Esophagus squamous epithelium (tissue), 5 donors: ENCODE measurements at regions not wholly inside any gene's neighbourhood (a gene's known extent, or its start where the extent isn't known, plus 50 kb on each side); places are given as distances from the start of the nearest gene placed in this dataset.

Experiments
- DNase-seq: peaks from one replicate; lab custom pipeline; 2025; lab: John Stamatoyannopoulos, UW
- H3K27ac ChIP-seq, 4 donors: fragments of 200-600 bp; sonication (generic); one replicate each; pipeline ENCODE4 v1.5.1; 2016 to 2019; ENCODE audit warnings: mild to moderate bottlenecking in 1 of 4
- H3K27me3 ChIP-seq, 4 donors: fragments of 200-600 bp; sonication (generic); 1 replicate in 3 of 4; 2 replicates in 1 of 4; pipeline versions ENCODE4 v1.5.1 to v1.6.0; 2017 to 2021; ENCODE audit warnings: antibody characterized with exemption in 1 of 4
- H3K36me3 ChIP-seq, 3 donors: fragments of 200-600 bp; sonication (generic); one replicate each; pipeline ENCODE4 v1.5.1; 2016 to 2019
- H3K4me1 ChIP-seq, 3 donors: fragments of 200-600 bp; sonication (generic); one replicate each; pipeline ENCODE4 v1.5.1; 2017 to 2019
- H3K4me3 ChIP-seq, 4 donors: fragments of 200-600 bp; sonication (generic); 1 replicate in 3 of 4; 2 replicates in 1 of 4; pipeline ENCODE4 v1.5.1; 2016 to 2019; ENCODE audit warnings: mild to moderate bottlenecking in 2 of 4, moderate library complexity in 1 of 4
- H3K9me3 ChIP-seq, 3 donors: fragments of 200-600 bp; sonication (generic); one replicate each; pipeline ENCODE4 v1.5.1; 2016 to 2019
- POLR2A ChIP-seq, 4 donors: fragments of 450-650 bp; IDR thresholded peaks; one replicate each; pipeline ENCODE4 v1.6.1; 2017; ENCODE audit warnings: antibody characterized with exemption in 4 of 4, mild to moderate bottlenecking in 4 of 4, moderate library complexity in 3 of 4
- WGBS, 2 donors: methylation state at CpG; one replicate each; pipeline ENCODE4 v1.1.5; 2018; 5-methylcytosine and 5-hydroxymethylcytosine counted together
- intact Hi-C: fragments of 100-400 bp; cut with DNase I; formaldehyde crosslinking; loops from one replicate; pipeline ENCODE4 v1.15.0; 2022
- TF ChIP-seq, protein P1 (sequence below), 6 experiments: fragments of 450-650 bp in 4 of 6; fragments of 200-600 bp in 2 of 6; sonication (generic) in 2 of 6; IDR thresholded peaks; one replicate each; pipeline ENCODE4 v1.5.1; 2016 to 2019; ENCODE audit warnings: antibody characterized with exemption in 6 of 6, mild to moderate bottlenecking in 4 of 6, moderate library complexity in 4 of 6
- donor health status: DM: yes; HTN: yes; CAD: no.

- H3K9me3 ChIP-seq: peaks cover 0 to 7% (median 0%) of the 10 kb centered on the region in 3 donors
- no peak overlapping the region for H3K4me3 ChIP-seq
- intact Hi-C loops: no loop called here
- H3K27me3 ChIP-seq: no peaks in the 10 kb centered on the region
- no peak for DNase-seq
- peak overlapping the region in 1 of 4 donors; percentile 14 for H3K27ac ChIP-seq
- H3K4me1 ChIP-seq: no peaks in the 10 kb centered on the region
- TF ChIP-seq, protein P1, sequence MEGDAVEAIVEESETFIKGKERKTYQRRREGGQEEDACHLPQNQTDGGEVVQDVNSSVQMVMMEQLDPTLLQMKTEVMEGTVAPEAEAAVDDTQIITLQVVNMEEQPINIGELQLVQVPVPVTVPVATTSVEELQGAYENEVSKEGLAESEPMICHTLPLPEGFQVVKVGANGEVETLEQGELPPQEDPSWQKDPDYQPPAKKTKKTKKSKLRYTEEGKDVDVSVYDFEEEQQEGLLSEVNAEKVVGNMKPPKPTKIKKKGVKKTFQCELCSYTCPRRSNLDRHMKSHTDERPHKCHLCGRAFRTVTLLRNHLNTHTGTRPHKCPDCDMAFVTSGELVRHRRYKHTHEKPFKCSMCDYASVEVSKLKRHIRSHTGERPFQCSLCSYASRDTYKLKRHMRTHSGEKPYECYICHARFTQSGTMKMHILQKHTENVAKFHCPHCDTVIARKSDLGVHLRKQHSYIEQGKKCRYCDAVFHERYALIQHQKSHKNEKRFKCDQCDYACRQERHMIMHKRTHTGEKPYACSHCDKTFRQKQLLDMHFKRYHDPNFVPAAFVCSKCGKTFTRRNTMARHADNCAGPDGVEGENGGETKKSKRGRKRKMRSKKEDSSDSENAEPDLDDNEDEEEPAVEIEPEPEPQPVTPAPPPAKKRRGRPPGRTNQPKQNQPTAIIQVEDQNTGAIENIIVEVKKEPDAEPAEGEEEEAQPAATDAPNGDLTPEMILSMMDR (IDR thresholded peaks at IDR 0.05): no peak
- no peak for TF ChIP-seq POLR2A (IDR thresholded peaks at IDR 0.05)
- WGBS, 2 donors: 57 to 61% methylated on average over 3 of the region's 3 CpGs
- no peaks in the 10 kb centered on the region for H3K36me3 ChIP-seq
These were observed 153.9 kb downstream of the GPBP1 start for GRCh38 chr5:57327561-57328367.

- peaks cover 0 to 7% (median 0%) of the 10 kb centered on the region in 3 donors for H3K9me3 ChIP-seq
- no peak overlapping the region for H3K4me3 ChIP-seq
- no peaks in the 10 kb centered on the region for H3K4me1 ChIP-seq
- H3K36me3 ChIP-seq: no peaks in the 10 kb centered on the region
- 76 to 78% methylated on average over 4 of the region's 4 CpGs for WGBS, 2 donors
- no peak overlapping the region for H3K27ac ChIP-seq
- intact Hi-C loops: no loop called here
- TF ChIP-seq POLR2A (IDR thresholded peaks at IDR 0.05): no peak
- TF ChIP-seq, protein P1 (IDR thresholded peaks at IDR 0.05): no peak
- H3K27me3 ChIP-seq: no peaks in the 10 kb centered on the region
- DNase-seq: no peak
These were observed 152.0 kb downstream of the GPBP1 start for GRCh38 chr5:57325678-57326397.

DNA sequence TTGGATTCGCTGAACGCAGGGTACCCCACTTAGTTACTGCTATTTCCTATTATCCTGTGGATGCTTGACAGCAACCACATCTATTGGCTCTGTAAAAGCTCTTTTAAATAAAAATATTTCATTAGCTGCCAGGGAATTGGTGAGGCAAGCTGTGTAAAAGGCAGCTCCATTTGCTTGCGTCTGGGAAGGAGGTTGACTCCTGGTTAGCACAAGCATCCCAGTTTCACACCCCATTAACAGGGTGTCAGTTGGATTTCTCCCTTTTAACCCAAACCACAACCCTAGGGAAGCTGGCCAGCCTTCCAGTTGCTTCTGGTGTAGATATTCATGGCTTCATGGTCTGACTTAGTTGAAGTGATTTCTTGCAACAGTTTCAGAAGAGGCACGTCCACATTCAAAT lies 151.0 kb downstream of the GPBP1 start:
- WGBS, 2 donors: 77% methylated on average over 4 of the region's 4 CpGs
- Histone ChIP-seq H3K27ac (no peak overlapping the region), H3K27me3 (no peaks in the 10 kb centered on the region), H3K36me3 (no peaks in the 10 kb centered on the region), H3K4me1 (no peaks in the 10 kb centered on the region), H3K9me3 (peaks cover 0 to 7% (median 0%) of the 10 kb centered on the region in 3 donors), H3K4me3 (no peak overlapping the region)
- no peak for DNase-seq
- intact Hi-C loops: no loop called here
- no peak for TF ChIP-seq POLR2A (IDR thresholded peaks at IDR 0.05)
- TF ChIP-seq, protein P1 (IDR thresholded peaks at IDR 0.05): no peak

GRCh38 chr5:57324181-57324580 lies 150.3 kb downstream of the GPBP1 start:
- no peaks in the 10 kb centered on the region for H3K36me3 ChIP-seq
- H3K27ac ChIP-seq: no peak overlapping the region
- peaks cover 0 to 7% (median 0%) of the 10 kb centered on the region in 3 donors for H3K9me3 ChIP-seq
- 45 to 65% methylated on average over 3 to 4 of the region's 4 CpGs for WGBS, 2 donors
- no peaks in the 10 kb centered on the region for H3K4me1 ChIP-seq
- no peak overlapping the region for H3K4me3 ChIP-seq
- DNase-seq: no peak
- TF ChIP-seq, protein P1 (IDR thresholded peaks at IDR 0.05): no peak
- TF ChIP-seq POLR2A (IDR thresholded peaks at IDR 0.05): no peak
- intact Hi-C loops: no loop called here
- no peaks in the 10 kb centered on the region for H3K27me3 ChIP-seq

DNA sequence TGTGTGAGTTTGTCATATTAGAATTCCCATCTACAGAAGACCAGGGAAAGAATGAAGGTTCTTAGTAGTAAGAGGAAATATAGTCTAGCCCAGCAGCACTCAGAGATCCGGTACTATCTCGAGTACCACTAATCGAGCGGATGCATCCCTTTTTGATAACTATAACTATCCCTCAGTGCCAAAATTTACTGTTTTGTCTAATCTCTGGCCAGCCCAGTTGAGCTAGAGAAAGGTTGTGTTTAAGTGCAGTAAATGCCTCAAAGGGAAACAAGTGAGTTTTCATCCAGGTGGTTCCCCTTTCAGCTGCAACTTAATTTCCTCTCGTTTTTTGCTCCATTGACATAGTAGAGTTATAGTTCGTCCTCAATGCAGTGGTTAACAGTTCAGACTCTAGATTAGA lies 146.7 kb downstream of the GPBP1 start:
- Histone ChIP-seq H3K4me1 (peaks cover 0 to 7% (median 0%) of the 10 kb centered on the region in 3 donors), H3K36me3 (no peaks in the 10 kb centered on the region), H3K4me3 (no peak overlapping the region), H3K9me3 (no peaks in the 10 kb centered on the region), H3K27me3 (no peaks in the 10 kb centered on the region), H3K27ac (no peak overlapping the region)
- 55 to 62% methylated on average over 6 of the region's 6 CpGs for WGBS, 2 donors
- intact Hi-C loops: no loop called here
- TF ChIP-seq, protein P1 (IDR thresholded peaks at IDR 0.05): no peak
- TF ChIP-seq POLR2A (IDR thresholded peaks at IDR 0.05): no peak
- DNase-seq: no peak
